HG02763 (cell line): ENCODE measurements at regions not wholly inside any gene's neighbourhood (a gene's known extent, or its start where the extent isn't known, plus 50 kb on each side); places are given as distances from the start of the nearest gene placed in this dataset.
"Not testable (repeated sequence)": the region's sequence is repeated elsewhere in the genome, so short reads cannot be mapped to it uniquely, and the experiment has no call there.

Experiments used
- ATAC-seq: cut with Tn5 transposase; IDR thresholded peaks from one replicate; pipeline ENCODE4 v1.9.1; 2021; ENCODE audit warnings: mild to moderate bottlenecking, moderate library complexity; ENCODE audit not compliant: unreplicated experiment

DNA sequence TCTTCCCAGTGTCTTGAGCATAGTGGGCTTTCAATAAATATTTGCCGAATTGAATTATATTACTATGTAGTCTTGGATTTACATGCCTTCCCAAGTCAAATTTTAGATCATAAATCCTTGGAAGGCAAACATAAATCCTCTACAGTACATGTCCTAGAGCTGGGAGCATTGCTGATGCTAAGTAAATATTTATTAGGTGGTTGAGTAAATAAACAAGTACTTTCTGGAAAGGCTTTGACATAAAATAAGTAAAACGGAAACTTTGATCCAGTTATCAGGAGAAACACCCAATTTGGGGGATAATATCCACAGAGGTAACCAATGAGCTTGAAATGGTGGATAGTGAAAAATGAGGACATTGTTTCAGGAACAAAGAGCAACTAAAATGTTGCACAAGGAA is 162.8 kb upstream of the SVIL start:
- ATAC-seq: no peak

DNA sequence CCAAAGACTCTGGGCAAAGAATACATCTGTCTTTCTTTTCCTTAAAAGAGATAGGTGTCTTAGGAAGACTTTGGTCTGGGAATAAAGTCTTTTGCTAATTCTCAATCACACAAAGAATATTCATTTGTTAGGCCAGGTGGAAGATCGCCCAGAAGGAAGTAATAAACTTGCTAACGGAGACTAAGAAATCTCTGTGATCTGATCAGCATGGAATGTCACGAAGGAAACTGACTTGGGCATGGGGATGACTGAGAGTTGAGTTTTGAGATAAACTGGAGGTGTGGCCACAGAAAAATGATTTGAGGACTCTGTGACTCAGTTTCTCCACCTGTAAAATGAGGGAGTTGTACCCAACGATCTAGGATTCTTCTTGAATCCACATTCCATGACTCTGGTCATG is 161.1 kb upstream of the SVIL start:
- ATAC-seq: no peak

DNA sequence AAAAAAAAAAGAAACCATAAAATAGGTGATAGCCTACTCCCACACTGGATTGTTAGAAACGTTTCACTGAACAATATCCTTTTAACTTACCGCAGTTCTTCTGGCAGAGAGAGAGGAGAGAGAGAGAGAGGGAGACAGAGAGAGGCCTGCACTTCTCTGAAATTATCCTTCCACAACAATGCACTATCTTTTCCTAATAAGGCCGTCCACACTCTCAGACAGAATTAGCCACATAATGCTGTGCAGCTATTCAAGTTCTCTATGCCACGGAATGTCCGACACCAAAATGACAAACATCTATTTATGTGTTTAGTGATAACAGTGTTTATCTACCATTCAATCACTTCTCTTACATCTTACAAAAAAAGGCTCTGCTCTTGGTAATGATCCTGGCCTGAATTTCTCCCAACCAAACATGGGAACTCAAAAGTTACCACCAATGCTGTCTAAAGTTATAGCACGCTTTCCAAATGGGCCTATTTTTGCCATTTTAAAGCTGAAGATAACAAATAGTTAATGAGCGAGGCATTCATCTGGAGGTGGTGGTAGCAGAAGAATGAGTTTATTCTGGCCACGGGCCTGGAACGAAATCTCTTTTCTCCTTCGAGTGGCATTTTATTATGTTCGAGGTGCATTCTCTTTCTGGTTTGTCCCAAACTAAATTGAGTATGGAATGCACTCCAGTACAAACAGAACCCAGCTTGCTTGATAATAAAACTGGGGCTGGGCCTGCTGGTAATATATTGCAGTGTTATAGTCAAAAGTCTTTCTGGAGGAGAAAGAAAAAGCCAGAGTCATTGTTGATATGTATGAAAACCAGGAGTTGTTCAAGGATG is 160.2 kb upstream of the SVIL start:
- no peak for ATAC-seq

DNA sequence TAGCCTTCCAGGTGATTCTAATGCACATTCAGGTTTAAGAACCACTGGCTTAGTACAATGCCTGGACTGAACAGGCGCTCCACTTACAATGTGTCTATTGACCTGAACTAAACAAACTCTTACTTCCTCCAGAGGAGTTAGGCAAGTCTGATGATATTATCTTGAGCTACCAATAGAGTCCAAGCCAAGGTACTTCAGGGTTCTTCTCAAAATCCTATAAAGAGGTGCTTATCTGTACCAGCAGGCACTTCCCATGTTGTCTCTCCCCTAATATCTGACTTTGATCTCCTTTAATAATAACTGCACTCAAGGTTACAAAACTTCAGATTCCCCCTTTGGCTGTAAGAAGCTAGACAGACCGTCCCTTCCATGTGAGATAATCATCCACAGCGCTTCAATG is 157.0 kb upstream of the SVIL start:
- no peak for ATAC-seq

DNA sequence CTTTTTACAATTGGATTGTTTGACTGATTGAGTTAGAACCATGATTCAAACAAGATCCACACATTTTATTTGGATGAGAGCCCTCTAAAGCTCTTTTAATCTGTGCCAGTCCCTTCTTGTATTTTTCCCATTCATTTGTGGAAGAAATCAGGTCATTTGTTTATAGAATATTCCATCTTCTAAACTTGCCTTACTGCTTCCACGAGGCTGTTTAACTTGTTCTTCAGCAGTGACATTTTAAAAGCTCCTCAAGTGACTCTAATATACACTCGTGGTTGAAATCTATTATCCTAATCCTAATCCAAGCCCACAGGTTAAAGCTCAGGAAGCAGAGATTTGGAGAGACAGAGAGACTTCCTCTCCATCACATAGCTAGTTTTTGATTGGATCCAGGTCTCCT is 155.4 kb upstream of the SVIL start:
- ATAC-seq: no peak

DNA sequence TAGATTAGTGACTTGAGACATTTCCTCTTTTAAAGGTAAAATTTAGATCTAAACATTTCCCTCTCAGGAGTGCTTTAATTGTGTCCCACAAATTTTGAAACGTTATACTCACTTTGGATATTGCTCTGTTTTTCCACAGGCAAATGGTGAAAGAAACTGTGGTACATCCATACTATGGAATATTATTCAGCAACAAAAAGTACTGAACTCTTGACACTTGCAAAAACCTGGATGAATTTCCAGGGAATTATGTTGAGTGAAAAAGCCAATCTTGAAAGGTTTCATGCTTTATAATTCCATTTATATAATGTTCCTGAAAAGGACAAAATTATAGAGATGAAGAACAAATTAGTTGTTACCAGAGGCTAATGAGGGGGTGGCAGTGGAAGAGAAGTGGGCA is 153.3 kb upstream of the SVIL start:
- no peak for ATAC-seq

DNA sequence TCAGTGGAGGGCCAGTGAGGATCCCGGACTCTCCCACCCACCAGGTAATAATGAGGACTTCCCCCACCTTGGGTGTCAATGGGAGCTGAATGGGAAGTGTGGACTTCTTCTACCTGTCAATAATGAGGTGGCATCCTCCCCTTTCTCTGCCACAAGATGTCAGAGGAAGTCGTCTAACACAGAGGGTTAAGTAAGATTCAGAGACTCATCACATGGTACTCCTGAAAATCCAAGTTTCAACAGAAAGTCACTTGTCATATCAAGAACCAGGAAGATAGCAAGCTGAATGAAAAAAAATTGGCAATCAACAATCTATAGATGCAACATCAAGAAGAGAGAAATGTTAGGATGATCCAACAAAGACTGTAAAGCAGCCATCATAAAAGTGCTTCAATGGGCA is 150.9 kb upstream of the SVIL start:
- ATAC-seq: no peak

DNA sequence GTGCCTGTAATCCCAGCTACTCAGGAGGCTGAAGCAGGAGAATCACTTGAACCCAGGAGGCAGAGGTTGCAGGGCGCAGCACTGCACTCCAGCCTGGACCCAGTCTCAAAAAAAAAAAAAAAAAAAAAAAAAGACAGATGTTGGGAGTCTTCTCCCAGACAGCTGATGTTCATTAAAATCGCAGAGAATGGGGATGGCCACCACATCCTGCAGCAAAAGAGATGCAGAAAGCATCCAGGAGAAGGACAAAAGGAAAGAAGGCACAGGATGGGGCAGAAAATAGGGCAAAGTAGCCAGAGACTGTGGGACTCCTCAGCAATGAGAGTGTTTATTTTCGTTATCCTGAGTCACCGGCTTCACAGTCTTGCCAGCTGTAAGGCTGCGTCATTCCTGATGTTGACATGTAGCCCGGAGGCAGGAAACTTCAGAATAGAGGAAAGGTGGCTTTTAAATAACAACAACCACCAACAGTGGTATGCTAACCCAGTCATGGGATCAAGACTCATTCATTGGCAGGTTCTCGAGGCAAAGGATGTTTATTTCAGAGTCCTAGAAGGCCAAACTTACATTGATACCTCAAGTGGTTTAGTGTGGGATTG is 149.5 kb upstream of the SVIL start:
- no peak for ATAC-seq

DNA sequence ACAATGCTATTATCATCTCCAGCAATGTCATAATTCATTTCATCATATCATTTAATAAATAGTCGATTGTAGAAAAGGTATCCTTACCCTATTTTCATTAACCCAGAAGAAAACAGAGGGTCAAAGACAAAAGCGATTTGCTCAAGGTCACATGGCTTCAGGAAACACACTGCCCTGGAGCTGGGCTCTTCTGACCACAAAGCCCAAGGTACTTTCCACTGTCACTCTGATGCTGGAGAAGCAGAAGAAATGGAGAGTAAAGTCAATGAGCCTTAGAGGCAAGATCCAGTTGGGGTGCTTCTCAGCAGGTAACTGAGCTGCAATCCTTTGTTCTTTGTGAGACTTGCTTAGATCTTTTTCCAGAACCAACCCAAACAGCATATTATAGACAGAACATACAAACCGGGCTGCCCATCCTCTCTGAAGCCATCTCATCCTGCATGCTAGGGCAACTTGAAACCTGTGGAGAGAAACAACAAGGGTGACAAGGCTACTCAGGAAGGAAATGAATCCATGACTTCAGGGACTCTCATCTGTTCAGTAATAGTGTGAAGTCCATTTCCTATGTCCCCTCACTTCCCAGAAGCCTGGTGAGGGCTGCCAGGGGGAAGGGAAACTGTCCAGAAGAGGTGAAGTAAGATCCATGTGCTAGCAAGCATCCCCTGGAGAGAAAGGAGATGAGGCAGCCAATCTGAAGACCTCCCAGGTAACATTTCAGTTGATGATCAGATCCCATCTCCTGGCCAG is 148.6 kb upstream of the SVIL start:
- ATAC-seq: no peak

DNA sequence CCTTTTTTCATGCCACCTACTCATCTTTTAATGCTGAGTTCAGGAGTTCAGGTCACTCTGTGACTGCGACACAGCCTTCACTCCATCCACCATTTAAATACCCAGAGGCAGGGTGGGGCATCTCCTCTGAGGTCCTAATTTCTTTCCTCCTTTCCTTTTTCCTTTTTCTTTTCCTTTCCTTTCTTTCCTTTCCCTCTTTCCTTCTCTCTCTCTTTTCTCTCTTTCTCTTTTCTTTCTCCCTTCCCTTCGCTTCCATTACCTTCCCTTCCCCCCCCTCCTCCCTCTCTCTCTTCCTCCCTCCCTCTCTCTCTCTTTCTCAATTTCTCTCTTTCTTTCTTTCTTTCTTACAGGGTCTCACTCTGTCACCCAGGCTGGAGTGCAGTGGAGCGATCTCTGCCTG is 145.9 kb upstream of the SVIL start:
- ATAC-seq: no peak

DNA sequence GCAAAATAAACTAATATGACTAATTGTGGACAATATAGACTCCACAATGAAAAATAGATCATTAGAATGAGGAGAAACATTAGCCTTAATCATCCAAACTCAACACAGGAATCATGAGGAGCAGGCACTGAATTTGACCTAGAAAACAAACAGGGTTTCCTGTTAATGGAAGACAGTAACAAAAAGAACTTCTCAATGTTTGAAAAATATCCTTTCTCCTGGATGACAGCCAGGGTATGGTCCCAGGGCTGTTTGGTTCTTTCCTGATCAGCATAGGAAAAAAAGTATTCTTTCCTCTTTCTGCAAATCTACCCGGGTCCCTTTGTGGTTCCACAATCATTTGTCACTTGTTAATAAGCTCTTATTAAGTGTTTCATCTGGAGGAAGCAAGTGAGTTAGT is 145.3 kb upstream of the SVIL start:
- ATAC-seq: no peak

DNA sequence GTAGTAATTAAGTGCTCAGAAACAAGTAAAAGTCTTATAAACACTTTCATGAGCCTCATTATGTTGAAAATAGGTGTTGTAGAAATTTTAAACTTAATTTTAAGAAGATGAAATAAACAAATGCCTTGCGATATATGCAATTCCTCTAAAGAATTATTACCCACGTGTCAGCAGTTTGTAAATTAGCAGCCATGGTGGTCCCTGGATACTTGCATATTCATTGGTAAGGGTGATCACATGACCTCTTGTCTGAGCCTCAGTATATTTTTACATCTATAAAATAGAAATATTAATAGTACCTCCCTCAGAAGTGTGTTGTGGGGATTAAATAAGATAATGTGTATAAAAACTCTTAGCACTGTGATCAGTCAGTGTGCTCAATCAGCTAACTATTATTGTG is 141.5 kb upstream of the SVIL start:
- ATAC-seq: no peak

DNA sequence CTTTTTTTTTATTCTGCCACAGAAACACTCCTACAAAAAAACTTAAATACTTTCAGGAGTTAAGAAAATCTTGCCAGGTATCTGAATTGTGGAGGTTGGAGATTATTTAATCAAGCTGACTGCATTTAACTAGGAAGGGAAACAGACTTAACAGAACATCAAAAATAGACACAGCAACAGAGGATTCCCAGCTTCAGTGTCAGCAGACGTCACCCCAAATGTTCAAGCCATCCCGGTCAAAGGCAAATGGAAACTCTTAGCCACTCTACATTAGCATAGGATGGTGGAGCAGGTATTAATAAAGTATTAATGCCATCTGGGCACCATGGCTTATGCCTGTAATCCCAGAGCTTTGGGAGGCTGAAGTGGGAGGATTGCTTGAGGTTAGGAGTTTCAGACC is 139.7 kb upstream of the SVIL start:
- ATAC-seq: no peak

DNA sequence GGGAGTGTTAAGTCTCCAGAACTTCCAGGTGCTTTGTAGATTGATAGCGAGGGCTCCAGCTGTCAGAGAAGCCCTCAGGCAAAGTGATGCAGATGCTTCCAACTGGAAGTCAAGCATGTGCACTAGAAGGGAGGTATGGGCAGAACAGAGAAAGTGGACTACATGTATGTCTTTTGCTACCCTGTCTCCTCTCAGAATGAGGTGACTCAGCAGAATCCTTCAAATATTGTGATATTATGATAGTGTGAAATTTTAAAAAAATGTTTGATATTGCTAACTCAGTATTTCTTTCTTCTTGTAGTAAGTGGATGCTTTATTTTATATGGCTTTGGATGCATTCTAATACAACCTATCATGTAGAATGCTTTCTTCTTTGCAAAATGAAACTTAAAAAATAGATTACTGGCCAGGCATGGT is 138.9 kb upstream of the SVIL start:
- ATAC-seq: no peak

DNA sequence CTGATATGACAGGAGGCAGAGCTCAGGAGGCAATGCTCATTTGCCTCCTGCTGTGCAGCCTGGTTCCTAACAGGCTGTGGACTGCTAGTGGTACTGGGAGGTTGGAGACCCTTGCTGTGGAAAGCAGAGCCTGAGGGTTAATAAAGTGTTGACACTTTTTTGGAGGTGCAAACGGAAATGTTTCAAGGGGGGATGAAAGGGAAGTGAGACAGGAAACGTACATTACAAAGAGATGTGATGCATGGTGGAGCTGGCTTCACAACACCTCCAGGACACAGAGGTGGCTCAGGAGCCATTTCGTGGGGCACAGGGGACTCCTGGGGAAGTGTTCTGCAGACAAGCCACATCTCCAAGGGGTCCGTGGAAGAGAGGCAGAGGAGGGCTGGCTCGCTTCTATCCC is 137.6 kb upstream of the SVIL start:
- ATAC-seq: no peak

DNA sequence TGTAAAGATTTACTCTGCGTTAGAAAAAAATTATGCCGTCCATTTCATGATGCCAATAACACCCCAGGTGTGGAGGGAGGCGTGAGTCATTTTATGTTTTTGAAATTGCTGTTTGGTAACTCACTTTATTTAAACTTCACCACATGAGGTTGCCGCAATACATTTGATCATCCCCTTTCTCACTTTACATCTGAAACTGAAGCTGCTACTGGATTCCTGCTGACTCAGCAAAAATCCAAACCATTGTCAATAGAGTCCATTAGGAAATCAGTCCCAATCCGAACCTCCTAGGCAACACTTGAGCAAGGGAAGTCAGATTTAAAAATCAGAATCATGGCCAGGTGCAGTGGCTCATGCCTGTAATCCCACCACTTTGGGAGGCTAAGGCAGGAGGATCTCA is 136.6 kb upstream of the SVIL start:
- no peak for ATAC-seq

DNA sequence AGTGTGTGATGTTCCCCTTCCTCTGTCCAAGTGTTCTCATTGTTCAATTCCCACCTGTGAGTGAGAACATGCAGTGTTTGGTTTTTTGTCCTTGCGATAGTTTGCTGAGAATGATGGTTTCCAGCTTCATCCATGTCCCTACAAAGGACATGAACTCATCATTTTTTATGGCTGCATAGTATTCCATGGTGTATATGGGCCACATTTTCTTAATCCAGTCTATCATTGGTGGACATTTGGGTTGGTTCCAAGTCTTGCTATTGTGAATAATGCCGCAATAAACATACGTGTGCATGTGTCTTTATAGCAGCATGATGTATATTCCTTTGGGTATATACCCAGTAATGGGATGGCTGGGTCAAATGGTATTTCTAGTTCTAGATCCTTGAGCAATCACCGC is 134.5 kb upstream of the SVIL start:
- ATAC-seq: not testable (repeated sequence)

DNA sequence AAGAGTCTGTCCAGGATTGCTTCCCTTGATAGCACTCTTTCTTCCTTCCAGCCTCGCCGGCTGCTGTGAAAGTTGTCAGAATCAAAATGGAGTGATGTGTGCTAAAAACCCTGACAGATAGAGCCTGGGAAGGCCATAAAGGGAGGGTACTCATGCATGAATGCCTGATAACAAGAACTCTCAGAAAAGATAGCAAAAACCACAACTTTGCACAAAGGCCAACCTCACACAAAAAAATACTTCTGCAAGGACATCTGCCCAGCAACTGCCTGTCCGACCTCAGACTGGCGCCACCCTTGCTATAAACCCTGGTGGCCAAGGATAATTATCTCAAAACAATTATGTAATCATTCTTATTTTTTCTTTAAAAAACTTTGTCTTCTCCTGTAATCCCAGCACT is 133.2 kb upstream of the SVIL start:
- no peak for ATAC-seq

DNA sequence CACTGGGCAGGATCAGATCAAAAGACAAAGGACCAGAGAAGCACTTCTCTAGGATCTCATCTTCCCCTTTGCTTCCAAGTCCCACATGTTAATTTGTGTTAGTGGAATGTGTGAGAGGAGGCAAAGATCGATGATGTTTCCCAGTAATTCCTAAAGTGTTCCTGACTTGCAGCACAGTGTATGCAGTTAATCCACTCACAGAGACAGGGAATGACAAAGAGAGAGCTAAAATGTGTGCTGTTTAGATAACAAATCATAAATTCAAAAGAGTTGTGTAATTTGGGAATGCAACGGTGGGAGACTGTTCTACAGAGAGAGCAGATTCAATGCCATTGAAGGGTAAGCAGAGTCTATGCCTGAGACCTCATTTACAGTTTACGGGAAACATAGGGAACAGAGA is 132.0 kb upstream of the SVIL start:
- ATAC-seq: no peak

DNA sequence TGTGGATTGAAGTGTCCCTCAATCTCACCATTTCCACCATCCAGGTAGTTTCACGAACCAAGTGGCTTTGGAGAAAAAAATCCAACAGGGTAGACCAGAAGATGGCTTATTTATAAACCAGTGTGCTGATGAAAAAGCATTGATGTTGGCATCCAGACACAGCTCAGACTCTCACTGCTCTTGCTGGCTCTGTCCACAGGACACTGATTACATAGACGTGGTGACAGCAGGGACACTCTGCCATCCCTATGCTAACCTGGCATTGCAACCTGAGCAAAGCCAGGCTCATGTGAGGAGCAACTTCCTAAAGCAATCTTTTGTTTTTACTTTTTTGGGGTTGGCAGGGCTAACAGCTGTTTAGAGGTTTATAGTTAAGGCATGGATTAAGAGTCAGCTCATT is 130.6 kb upstream of the SVIL start:
- no peak for ATAC-seq

DNA sequence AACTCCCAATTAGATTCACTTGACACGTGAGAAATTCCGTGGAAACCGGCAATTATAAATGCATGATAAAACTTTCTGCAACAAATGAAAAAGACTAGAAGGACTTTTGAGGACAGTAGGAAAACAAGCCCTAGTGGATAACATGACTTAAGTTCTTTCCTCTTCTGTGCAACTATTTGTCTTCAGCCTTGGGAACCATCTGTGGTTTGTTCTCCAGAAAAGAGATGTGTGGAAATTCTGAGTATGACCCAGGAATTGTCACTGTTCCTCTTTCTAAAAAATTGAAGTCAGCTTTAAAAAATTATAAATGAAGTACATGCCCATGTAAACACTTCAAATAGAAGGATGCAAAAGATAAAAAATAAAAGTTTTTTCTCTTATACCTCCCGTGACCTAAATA is 128.6 kb upstream of the SVIL start:
- ATAC-seq: no peak

DNA sequence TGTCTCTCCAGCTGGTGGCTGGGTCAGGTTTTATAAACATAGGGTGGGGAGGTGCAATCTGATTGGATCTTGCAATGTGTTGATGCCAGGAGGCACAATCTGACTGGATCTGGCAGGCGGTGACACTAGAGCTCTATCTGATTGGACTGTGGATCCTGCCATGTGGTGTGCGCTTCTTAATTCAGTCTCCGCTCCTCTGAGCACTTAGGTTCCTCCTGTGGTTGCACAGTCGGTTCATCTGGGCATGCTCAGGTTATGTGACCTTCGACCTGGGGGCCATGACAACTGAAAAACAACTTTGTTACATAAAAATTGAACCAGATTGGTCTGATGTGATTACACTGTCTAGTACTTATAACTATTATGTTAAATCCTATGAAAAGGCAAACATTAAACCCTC is 127.1 kb upstream of the SVIL start:
- ATAC-seq: no peak
